Mononuclear cell (primary cell): ENCODE measurements at regions not wholly inside any gene's neighbourhood (a gene's known extent, or its start where the extent isn't known, plus 50 kb on each side); places are given as distances from the start of the nearest gene placed in this dataset.

Source experiments
- H3K27me3 ChIP-seq: 2 replicates; pipeline ENCODE4 v1.6.0; 2011; ENCODE audit warnings: low read length, control low read depth; ENCODE audit not compliant: insufficient read depth
- H3K4me1 ChIP-seq: 2 replicates; pipeline ENCODE4 v1.5.1; 2011; ENCODE audit warnings: mild to moderate bottlenecking, low read length, control low read depth; ENCODE audit not compliant: insufficient read depth
- H3K4me3 ChIP-seq: 2 replicates; pipeline ENCODE4 v1.5.1; 2011; ENCODE audit warnings: mild to moderate bottlenecking, low read length, moderate library complexity
- H3K9me3 ChIP-seq: 2 replicates; pipeline ENCODE4 v1.5.1; 2011; ENCODE audit warnings: low read depth, mild to moderate bottlenecking, control low read depth, low read length

- no peaks in the 10 kb centered on the region for H3K9me3 ChIP-seq
- no peaks in the 10 kb centered on the region for H3K27me3 ChIP-seq
- no peak overlapping the region for H3K4me3 ChIP-seq
- H3K4me1 ChIP-seq, result no peaks in the 10 kb centered on the region
Measured at GRCh38 chr13:33525763-33526162, 240.2 kb upstream of the STARD13 start.

DNA sequence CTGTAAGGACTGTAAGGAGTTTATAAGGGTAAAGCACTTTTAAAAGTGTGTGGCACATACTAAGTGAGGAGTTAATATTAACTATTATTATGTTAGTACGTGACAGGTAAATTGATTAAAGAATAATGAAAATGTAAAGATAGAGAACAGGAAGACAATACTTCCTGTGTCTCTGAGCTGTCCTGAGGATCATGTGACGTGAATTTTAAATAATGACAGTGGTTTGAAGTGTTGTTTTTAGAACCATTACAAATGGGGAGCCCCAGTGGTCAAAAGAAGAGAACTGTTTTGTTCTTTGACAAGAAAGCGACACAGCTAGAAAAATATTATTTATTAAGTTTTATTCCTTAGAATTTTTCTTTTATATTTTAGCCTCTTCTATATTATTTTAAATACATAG is 241.2 kb upstream of the STARD13 start:
- Histone ChIP-seq H3K4me3 (no peak overlapping the region), H3K9me3 (no peaks in the 10 kb centered on the region), H3K27me3 (no peaks in the 10 kb centered on the region), H3K4me1 (no peaks in the 10 kb centered on the region)

DNA sequence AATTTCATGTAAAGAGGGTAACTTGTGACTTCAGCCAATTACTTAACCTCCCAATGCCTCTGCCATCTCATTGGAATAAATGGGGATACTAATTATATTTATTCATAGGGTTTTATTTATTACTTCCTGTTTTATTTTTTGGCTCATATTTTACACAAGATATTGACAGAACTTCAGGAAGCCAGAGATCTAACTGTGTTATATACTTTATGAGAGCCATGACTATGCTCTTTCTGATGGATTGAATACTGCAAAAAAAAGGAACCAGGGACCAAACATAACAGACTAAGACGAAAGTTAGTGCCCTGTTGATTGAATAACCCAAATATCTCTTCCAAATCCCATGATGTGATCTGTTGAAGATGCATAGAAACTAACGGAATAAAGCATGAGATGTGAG is 243.3 kb upstream of the STARD13 start:
- no peaks in the 10 kb centered on the region for H3K9me3 ChIP-seq

DNA sequence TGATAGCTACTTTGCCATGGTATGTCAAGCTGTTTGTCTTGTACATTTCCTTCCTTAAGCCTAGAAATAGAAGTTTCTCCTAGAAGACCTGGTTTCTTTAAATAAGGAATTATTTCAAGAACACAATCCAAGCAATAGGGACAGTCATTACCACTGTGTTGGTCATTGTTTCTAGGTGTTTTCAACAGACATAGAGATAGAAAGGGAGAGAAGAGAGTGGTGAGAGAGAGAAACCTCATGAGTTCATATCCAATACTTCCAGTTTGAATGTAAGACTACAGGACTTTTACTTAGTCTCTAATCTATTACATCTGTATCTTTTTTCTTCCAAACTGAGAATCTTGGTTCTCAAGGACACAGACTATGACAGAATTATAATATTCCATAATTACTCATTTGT is 245.9 kb upstream of the STARD13 start:
- Histone ChIP-seq H3K27me3 (no peaks in the 10 kb centered on the region), H3K9me3 (no peaks in the 10 kb centered on the region), H3K4me1 (no peaks in the 10 kb centered on the region), H3K4me3 (no peak overlapping the region)

More for the DNA sequence above, 243.3 kb upstream of the STARD13 start:
- Histone ChIP-seq H3K4me3 (no peak overlapping the region), H3K4me1 (no peaks in the 10 kb centered on the region), H3K27me3 (no peaks in the 10 kb centered on the region)

DNA sequence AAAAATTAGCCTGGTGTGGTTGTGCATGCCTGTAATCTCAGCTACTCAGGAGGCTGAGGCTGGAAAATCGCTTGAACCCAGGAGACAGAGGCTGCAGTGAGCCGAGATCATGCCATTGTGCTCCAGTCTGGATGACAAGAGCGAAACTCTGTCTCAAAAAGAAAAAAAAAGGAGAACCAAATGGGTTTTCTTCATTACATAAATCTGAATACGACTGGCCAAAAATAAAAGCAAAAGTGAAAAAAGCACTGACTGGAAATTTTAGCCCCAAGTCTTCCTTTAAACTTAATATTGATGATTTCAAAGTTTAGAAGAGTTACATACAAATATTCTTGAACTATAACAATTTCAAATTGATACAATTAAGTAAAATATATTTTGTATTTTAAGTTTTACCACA is 249.5 kb upstream of the STARD13 start:
- Histone ChIP-seq H3K4me1 (no peaks in the 10 kb centered on the region), H3K4me3 (no peak overlapping the region), H3K9me3 (no peaks in the 10 kb centered on the region), H3K27me3 (no peaks in the 10 kb centered on the region)

DNA sequence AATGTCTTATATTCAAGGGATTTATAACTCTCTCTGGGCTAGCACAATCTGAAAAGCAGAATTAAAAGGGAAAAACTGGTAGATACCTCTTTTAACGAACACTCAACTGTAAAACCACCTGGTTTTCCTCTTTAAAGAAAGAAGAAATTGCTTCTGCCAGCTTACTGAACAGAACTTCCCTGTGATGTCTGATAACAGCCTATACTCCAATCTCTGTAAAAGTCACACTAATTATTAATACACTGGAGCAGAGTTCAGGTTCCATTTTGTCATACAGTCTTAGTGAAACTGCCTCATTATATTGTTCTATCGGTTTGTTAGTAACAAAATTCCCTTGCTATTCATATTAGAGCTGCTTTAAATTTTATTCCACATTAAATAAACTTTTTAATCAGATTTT is 251.0 kb upstream of the STARD13 start:
- Histone ChIP-seq H3K9me3 (no peaks in the 10 kb centered on the region), H3K4me1 (peaks cover 14% of the 10 kb centered on the region), H3K27me3 (no peaks in the 10 kb centered on the region), H3K4me3 (no peak overlapping the region)

GRCh38 chr13:33537026-33537425 is 251.5 kb upstream of the STARD13 start:
- H3K4me1 ChIP-seq, result peaks cover 16% of the 10 kb centered on the region
- H3K27me3 ChIP-seq, result no peaks in the 10 kb centered on the region

DNA sequence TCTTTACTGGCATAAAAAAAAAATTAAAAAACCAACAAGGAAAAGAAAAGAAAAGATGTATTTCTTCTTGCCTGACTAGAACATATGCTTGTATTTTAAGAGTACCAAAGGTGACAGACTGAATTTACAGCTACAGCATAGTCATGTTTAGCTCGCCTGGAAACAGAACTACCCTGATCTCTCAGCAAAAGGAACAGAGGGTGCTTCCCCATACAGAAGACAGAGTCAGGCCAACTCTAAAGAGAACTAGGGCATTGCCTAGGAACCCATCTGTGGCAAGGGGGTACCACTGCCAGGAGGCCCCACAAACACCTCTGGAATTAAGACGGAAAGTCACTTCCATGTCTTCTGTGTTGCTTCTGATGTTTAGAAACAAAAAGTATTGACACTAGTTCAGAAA is 252.1 kb upstream of the STARD13 start:
- no peak overlapping the region for H3K4me3 ChIP-seq
- H3K27me3 ChIP-seq, result no peaks in the 10 kb centered on the region
- H3K9me3 ChIP-seq, result no peaks in the 10 kb centered on the region
- H3K4me1 ChIP-seq, result peaks cover 16% of the 10 kb centered on the region

More at GRCh38 chr13:33537026-33537425, 251.5 kb upstream of the STARD13 start:
- Histone ChIP-seq H3K9me3 (no peaks in the 10 kb centered on the region), H3K4me3 (no peak overlapping the region)

- no peaks in the 10 kb centered on the region for H3K27me3 ChIP-seq
- H3K4me1 ChIP-seq, result peaks cover 30% of the 10 kb centered on the region
- no peaks in the 10 kb centered on the region for H3K9me3 ChIP-seq
- peak overlapping the region; percentile 70 for H3K4me3 ChIP-seq
Measured at GRCh38 chr13:33541456-33541855, 255.9 kb upstream of the STARD13 start.

GRCh38 chr13:33541962-33542308 is 256.4 kb upstream of the STARD13 start:
- H3K27me3 ChIP-seq, result no peaks in the 10 kb centered on the region
- H3K9me3 ChIP-seq, result no peaks in the 10 kb centered on the region
- H3K4me3 ChIP-seq, result peak overlapping the region; percentile 70
- H3K4me1 ChIP-seq, result peaks cover 30% of the 10 kb centered on the region

- Histone ChIP-seq H3K27me3 (no peaks in the 10 kb centered on the region), H3K4me3 (peak overlapping the region; percentile 70), H3K9me3 (no peaks in the 10 kb centered on the region), H3K4me1 (peaks cover 30% of the 10 kb centered on the region)
Measured at GRCh38 chr13:33542309-33543088, 256.9 kb upstream of the STARD13 start.

GRCh38 chr13:33543089-33543459 is 257.5 kb upstream of the STARD13 start:
- peak overlapping the region; percentile 70 for H3K4me3 ChIP-seq
- H3K4me1 ChIP-seq, result peaks cover 30% of the 10 kb centered on the region
- no peaks in the 10 kb centered on the region for H3K9me3 ChIP-seq
- no peaks in the 10 kb centered on the region for H3K27me3 ChIP-seq

GRCh38 chr13:33543631-33544265 is 258.2 kb upstream of the STARD13 start:
- H3K9me3 ChIP-seq, result no peaks in the 10 kb centered on the region
- peak overlapping the region; percentile 70 for H3K4me3 ChIP-seq

DNA sequence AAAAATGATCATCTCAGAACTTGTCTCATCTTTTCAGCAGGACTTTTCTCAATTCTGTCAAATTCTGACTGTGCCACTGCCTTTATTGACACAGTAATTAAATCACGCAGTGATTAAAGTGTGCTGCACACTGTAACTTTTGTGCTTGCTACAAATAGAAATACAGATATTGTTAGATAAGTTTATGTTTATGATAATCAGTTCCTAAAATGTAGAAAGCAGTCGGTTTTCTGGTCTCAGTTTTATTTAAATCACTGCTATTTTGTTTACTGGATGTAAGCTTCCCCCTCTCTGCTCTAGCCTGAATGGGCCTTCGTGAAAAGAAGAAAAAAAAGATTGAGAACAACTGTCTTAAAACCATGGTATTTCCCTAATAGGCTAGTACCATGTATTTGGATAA is 258.8 kb upstream of the STARD13 start:
- H3K4me1 ChIP-seq, result peaks cover 30% of the 10 kb centered on the region
- no peak overlapping the region for H3K4me3 ChIP-seq
- no peaks in the 10 kb centered on the region for H3K9me3 ChIP-seq
- no peaks in the 10 kb centered on the region for H3K27me3 ChIP-seq

More at GRCh38 chr13:33543631-33544265, 258.2 kb upstream of the STARD13 start:
- Histone ChIP-seq H3K4me1 (peaks cover 30% of the 10 kb centered on the region), H3K27me3 (no peaks in the 10 kb centered on the region)

DNA sequence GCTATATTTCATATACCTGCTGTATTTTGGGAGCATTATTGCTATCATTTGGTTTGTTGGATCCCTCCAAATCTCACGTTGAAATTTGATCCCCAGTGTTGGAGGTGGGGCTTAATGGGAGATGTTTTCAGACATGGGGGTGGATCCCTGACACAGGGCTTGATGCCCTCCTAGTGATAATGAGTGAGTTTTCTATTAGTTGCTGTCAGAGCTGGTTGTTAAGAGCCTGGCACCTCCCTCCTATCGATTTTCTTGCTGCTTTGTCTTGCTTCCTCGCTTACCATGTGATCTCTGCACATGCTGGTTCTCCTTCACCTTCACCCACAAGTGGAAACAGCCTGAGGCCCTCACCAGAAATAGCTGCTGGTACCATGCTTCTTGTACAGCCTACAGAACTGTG is 259.9 kb upstream of the STARD13 start:
- H3K4me1 ChIP-seq, result peaks cover 27% of the 10 kb centered on the region

DNA sequence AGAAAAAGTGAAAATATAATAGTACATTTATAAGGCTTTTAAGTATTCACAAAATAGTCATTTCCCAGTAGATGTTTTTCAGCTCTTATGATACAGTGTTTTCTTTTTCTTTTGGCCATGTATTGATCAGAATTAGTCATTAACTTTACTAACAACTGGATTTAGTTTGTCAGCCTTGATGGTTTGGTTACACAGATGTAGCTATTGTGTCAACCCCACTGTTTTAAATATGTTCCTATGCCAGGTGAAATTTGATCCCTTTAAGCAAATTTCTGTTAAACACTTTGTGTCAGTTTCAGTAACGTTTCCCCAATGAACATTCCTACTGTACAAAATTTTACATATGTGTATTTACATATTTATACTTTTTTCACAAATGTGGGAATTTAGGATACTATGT is 261.5 kb upstream of the STARD13 start:
- no peaks in the 10 kb centered on the region for H3K9me3 ChIP-seq
- no peak overlapping the region for H3K4me3 ChIP-seq
- no peaks in the 10 kb centered on the region for H3K27me3 ChIP-seq
- H3K4me1 ChIP-seq, result peaks cover 14% of the 10 kb centered on the region

More for the DNA sequence above, 259.9 kb upstream of the STARD13 start:
- Histone ChIP-seq H3K9me3 (no peaks in the 10 kb centered on the region), H3K27me3 (no peaks in the 10 kb centered on the region), H3K4me3 (no peak overlapping the region)
